AG09319 (cell line): ENCODE measurements at regions not wholly inside any gene's neighbourhood (a gene's known extent, or its start where the extent isn't known, plus 50 kb on each side); places are given as distances from the start of the nearest gene placed in this dataset.

Experiments
- DNase-seq: peaks from one replicate; pipeline ENCODE4 v3.0.0-alpha.2; 2010; ENCODE audit warnings: low read depth; ENCODE audit errors: extremely low read depth
- CTCF ChIP-seq: IDR thresholded peaks from 2 replicates; pipeline ENCODE4 v1.5.1; 2011; ENCODE audit warnings: low read depth, mild to moderate bottlenecking, inconsistent platforms, low read length, moderate library complexity

- TF ChIP-seq CTCF: no peak
- DNase-seq: no peak
Measured at GRCh38 chr12:83850531-83850930, 1062.1 kb downstream of the SLC6A15 start.

- no peak for DNase-seq
- no peak for TF ChIP-seq CTCF
Measured at GRCh38 chr12:83848702-83849101, 1063.9 kb downstream of the SLC6A15 start.

- no peak for DNase-seq
- no peak for TF ChIP-seq CTCF
Measured at GRCh38 chr12:83843541-83843940, 1069.1 kb downstream of the SLC6A15 start.

GRCh38 chr12:83841620-83842019, 1071.0 kb downstream of the SLC6A15 start:
- TF ChIP-seq CTCF: no peak
- no peak for DNase-seq

- no peak for DNase-seq
- peak; percentile 0 for TF ChIP-seq CTCF
Measured at GRCh38 chr12:83827860-83828259, 1084.7 kb downstream of the SLC6A15 start.

- no peak for DNase-seq
- TF ChIP-seq CTCF: no peak
Measured at GRCh38 chr12:83827193-83827592, 1085.4 kb downstream of the SLC6A15 start.

GRCh38 chr12:83826112-83826511, 1086.5 kb downstream of the SLC6A15 start:
- DNase-seq: peak; percentile 3
- TF ChIP-seq CTCF: peak; percentile 70
